GM06990 (cell line): ENCODE measurements at regions not wholly inside any gene's neighbourhood (a gene's known extent, or its start where the extent isn't known, plus 50 kb on each side); places are given as distances from the start of the nearest gene placed in this dataset.

Source experiments
- DNase-seq: peaks from one replicate; pipeline ENCODE4 v3.0.0-alpha.2; 2011; ENCODE audit not compliant: insufficient read length; ENCODE audit errors: extremely low read depth
- H3K27me3 ChIP-seq: replicated peaks from 2 replicates; pipeline ENCODE4 v1.6.0; 2011; ENCODE audit warnings: low read length; ENCODE audit not compliant: control insufficient read depth, insufficient read depth
- H3K36me3 ChIP-seq: 2 replicates; pipeline ENCODE4 v1.5.1; 2011; ENCODE audit warnings: low read length; ENCODE audit not compliant: control insufficient read depth, insufficient read depth
- H3K4me3 ChIP-seq: replicated peaks from 2 replicates; pipeline ENCODE4 v1.5.1; 2011; ENCODE audit warnings: low read depth, mild to moderate bottlenecking, control low read depth, low read length
- TF ChIP-seq, protein P1 (sequence below): IDR thresholded peaks from 2 replicates; pipeline ENCODE4 v1.5.1; 2011; ENCODE audit warnings: low read length, control low read depth, mild to moderate bottlenecking, inconsistent platforms; ENCODE audit not compliant: insufficient read depth, poor library complexity, severe bottlenecking

DNA sequence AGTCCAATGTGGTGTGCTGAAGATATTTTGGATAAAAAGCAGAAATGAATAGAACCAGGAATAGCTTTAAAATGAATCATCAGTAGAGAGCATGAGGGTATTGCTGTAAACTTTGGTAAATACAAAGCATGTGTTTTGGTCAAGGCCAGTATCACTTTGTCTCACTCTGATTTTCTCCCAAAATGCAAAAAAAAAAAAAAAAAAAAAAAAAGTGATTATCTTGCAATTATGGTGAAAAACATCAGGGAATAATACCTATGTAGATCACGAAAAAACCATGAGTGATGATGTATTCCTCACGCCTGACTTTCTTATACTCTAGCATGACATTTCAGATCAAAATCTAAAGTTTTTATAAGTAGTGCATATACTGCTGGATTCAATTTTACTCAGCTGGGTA is 897.9 kb upstream of the FAT3 start:
- no peaks in the 10 kb centered on the region for H3K27me3 ChIP-seq
- TF ChIP-seq, protein P1, sequence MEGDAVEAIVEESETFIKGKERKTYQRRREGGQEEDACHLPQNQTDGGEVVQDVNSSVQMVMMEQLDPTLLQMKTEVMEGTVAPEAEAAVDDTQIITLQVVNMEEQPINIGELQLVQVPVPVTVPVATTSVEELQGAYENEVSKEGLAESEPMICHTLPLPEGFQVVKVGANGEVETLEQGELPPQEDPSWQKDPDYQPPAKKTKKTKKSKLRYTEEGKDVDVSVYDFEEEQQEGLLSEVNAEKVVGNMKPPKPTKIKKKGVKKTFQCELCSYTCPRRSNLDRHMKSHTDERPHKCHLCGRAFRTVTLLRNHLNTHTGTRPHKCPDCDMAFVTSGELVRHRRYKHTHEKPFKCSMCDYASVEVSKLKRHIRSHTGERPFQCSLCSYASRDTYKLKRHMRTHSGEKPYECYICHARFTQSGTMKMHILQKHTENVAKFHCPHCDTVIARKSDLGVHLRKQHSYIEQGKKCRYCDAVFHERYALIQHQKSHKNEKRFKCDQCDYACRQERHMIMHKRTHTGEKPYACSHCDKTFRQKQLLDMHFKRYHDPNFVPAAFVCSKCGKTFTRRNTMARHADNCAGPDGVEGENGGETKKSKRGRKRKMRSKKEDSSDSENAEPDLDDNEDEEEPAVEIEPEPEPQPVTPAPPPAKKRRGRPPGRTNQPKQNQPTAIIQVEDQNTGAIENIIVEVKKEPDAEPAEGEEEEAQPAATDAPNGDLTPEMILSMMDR: no peak
- DNase-seq: no peak
- H3K4me3 ChIP-seq: no peak overlapping the region
- H3K36me3 ChIP-seq: no peaks in the 10 kb centered on the region

DNA sequence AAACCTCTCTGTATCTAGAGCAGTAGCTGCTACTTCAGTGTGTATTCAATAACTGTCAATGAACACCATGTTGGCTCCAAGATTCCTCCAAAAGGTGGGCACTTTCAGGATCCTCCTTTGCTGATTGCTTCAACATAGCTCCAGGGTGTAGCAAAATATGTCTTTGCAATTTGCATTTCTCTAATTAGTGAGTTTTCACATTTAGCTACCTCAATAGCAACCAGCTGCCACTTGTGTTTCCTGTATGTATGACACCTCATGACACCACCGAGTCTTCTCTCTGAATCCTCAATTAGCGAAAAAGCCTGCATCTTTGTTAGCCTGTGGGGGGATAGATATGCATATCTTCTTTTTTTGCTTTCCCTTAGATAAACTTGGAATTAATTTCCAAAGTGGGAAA is 898.3 kb upstream of the FAT3 start:
- DNase-seq: no peak
- TF ChIP-seq, protein P1: no peak
- Histone ChIP-seq H3K4me3 (no peak overlapping the region), H3K36me3 (no peaks in the 10 kb centered on the region), H3K27me3 (no peaks in the 10 kb centered on the region)

DNA sequence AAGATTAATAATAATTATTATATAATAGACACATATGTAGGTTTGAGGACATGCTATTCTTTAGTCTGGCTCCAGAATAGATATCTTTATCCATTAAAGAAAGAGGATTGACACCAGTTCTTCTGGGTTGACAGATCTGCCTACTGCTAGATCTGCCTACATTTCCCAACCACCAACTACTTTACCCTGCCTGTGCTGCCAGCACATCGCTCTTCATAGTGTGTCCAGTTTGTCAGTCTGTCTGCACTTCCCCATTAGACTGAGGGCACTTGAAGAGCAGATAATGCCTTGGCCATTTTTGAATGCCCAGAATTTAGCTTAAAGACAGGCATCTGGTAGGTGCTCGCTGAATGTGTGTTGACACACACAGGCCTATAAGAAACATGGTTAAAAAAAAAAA is 910.1 kb upstream of the FAT3 start:
- Histone ChIP-seq H3K27me3 (no peaks in the 10 kb centered on the region), H3K36me3 (no peaks in the 10 kb centered on the region), H3K4me3 (no peak overlapping the region)
- DNase-seq: no peak
- TF ChIP-seq, protein P1: no peak

DNA sequence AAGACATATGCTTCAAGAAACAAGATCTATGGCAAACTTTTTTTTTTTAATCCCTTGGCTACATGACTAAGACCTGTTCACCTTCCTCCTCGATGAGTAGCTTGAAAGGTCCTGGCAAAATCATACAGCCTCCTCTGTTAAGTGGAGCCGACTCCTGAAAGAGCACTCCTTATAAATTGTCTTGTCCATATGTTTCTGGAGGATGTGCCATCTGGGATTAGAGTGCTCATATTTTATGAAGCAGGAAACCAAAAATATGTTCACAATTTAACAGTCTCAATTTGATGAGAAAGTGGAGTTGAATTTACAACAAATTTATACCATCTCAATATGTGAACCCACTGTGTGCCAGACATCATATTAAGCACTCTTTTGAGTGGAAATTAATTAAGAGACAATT is 912.1 kb upstream of the FAT3 start:
- H3K4me3 ChIP-seq: no peak overlapping the region
- H3K36me3 ChIP-seq: no peaks in the 10 kb centered on the region
- DNase-seq: no peak
- TF ChIP-seq, protein P1: no peak
- H3K27me3 ChIP-seq: no peaks in the 10 kb centered on the region

DNA sequence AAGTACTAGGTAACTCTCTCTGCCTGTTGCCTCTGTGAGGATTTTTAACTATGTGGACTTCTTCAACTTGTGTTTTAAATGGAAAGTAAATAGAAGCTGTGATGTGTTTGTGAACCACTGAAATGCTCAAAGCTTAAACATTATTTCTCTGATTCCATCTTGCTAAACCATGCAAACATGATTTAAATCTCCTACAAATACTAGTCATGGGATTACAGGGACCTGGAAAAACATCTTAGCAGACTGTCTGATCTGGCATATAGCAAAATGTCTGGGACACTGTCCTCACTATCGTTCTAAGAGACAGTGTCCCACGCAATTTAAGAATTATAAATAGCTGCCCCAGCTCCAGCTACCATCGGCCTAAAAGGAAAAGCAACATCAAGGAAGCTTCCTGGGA is 914.5 kb upstream of the FAT3 start:
- Histone ChIP-seq H3K36me3 (no peaks in the 10 kb centered on the region), H3K4me3 (no peak overlapping the region), H3K27me3 (no peaks in the 10 kb centered on the region)
- TF ChIP-seq, protein P1: no peak
- DNase-seq: no peak

DNA sequence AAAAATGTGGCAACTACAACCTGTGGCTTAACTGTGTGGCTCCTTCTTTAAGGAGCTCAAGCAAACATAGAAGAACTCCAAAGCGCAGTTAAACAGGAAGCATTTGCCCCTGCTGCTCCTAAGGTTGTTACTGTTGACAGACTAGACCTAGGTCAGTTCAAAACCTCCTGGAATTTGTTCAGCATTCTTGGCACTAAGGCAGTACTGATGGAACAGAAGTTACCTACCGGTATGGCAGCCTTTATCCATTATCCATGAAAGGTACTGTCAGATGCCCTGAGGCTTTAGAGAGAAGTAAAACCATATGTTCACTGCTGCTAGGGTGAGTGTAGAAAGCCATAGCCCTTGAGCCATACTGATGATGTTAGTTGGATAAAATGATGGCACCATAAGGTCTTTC is 916.5 kb upstream of the FAT3 start:
- no peak for DNase-seq
- TF ChIP-seq, protein P1: no peak
- Histone ChIP-seq H3K36me3 (no peaks in the 10 kb centered on the region), H3K27me3 (no peaks in the 10 kb centered on the region), H3K4me3 (no peak overlapping the region)
